VCaP (cell line): ENCODE measurements at regions not wholly inside any gene's neighbourhood (a gene's known extent, or its start where the extent isn't known, plus 50 kb on each side); places are given as distances from the start of the nearest gene placed in this dataset.
"Not testable (repeated sequence)": the region's sequence is repeated elsewhere in the genome, so short reads cannot be mapped to it uniquely, and the experiment has no call there.

Experiments
- H3K27ac ChIP-seq: fragments of 450-650 bp; 2 replicates; pipeline ENCODE4 v1.5.1; 2017
- TF ChIP-seq, protein P1 (sequence below): fragments of 450-650 bp; conservative IDR thresholded peaks from 2 replicates; pipeline ENCODE4 v1.5.1; 2017; ENCODE audit warnings: mild to moderate bottlenecking, moderate library complexity

DNA sequence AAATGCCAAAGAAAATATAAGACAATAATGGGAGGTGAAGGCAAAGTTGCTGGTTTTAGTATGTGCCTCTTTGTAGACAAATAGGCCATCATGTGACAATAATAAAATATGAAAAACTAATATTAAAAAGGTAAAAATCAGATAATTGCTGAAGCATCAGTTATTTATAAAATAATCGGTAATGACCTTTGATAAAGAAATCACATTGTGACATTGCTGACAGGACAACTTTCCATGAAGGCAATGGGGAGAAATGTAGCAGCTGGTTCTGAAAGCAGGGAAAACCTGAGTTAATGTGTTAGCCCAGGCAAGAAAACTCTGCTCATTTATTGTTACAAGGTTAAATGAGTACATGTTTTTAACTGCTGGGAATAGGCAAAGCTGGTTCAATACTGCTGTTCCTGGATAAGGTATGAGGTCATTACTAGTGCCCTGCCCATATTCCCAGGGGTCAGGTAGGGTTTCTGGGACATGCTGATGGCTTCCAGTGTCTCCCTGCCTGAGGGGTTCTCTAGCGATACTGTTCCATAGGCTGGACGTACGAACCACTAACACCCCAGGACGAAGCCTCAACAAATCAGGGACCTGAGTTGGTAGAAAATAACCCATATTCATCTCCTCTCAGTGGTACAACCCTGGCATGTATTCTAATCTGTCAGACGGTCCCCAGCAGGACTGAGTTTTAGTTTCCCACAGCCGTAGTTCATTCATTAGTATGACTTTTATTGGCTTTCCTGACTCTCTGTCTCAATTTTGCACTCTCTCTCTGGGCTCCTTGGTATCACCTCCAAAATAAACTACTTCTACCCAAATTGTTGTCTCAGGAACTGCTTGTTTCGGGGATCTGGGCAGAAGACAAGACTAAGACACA, 355.9 kb downstream of the TXNL1 start:
- TF ChIP-seq, protein P1, sequence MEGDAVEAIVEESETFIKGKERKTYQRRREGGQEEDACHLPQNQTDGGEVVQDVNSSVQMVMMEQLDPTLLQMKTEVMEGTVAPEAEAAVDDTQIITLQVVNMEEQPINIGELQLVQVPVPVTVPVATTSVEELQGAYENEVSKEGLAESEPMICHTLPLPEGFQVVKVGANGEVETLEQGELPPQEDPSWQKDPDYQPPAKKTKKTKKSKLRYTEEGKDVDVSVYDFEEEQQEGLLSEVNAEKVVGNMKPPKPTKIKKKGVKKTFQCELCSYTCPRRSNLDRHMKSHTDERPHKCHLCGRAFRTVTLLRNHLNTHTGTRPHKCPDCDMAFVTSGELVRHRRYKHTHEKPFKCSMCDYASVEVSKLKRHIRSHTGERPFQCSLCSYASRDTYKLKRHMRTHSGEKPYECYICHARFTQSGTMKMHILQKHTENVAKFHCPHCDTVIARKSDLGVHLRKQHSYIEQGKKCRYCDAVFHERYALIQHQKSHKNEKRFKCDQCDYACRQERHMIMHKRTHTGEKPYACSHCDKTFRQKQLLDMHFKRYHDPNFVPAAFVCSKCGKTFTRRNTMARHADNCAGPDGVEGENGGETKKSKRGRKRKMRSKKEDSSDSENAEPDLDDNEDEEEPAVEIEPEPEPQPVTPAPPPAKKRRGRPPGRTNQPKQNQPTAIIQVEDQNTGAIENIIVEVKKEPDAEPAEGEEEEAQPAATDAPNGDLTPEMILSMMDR: no peak
- H3K27ac ChIP-seq: no peak overlapping the region

DNA sequence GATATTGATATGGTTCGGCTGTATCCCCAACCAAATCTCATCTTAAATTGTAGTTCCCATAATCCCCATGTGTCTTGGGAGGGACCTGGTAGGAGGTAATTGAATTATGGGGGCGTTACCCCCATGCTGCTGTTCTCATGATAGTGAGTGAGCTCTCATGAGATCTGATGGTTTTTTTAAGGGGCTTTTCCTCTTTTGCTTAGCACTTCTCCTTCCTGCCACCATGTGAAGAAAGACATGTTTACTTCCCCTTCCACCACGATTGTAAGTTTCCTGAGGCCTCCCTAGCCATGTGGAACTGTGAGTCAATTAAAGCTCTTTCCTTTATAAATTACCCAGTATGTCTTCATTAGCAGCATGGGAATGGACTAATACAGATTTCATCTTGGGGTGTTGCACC, 358.6 kb downstream of the TXNL1 start:
- H3K27ac ChIP-seq: not testable (repeated sequence)

DNA sequence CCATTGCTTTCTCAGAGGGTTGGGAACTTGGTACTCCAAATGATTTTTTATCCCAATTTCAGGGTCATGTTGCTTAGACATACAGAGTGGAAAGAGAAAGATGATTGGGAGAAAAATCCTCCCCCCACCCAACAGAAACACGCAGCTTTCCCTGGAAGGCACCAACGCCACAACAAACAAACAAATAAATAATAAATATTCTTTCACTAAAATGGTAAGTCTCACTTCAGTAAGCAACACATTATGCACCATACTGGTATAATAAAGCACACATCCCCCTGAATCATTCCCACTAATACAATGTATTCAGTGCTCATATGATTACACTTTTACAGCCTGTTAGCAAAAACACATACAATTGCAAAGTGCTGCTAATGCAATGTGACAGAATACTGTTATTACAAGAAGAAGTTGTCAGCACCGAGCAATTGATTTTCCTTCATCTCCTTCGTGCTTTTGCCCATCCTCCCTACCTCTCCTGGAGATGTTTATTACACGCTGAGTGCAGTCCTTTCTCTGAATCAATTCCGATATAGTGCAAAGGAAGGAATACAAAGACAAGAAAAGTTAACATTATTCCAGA, 359.9 kb downstream of the TXNL1 start:
- no peak overlapping the region for H3K27ac ChIP-seq
- TF ChIP-seq, protein P1: no peak

DNA sequence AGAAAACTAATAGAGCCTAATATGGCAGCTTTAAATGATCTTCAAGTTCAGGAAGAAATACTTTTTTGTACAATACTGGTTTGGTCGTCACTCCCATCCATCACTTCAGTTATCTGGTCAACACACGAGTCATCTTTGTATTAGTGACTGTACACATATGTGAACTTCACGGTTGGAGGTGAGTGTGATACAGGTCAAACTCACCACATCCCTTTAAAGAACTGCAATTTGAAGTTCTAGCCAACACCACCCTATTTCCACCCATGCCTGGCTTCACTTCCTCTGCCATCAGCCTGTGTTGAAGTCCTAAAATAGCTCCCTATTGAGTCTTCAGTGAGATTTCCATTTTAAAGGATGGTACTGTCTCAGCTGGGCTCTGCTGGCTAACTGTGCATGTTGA, 361.9 kb downstream of the TXNL1 start:
- TF ChIP-seq, protein P1: no peak
- H3K27ac ChIP-seq: no peak overlapping the region

DNA sequence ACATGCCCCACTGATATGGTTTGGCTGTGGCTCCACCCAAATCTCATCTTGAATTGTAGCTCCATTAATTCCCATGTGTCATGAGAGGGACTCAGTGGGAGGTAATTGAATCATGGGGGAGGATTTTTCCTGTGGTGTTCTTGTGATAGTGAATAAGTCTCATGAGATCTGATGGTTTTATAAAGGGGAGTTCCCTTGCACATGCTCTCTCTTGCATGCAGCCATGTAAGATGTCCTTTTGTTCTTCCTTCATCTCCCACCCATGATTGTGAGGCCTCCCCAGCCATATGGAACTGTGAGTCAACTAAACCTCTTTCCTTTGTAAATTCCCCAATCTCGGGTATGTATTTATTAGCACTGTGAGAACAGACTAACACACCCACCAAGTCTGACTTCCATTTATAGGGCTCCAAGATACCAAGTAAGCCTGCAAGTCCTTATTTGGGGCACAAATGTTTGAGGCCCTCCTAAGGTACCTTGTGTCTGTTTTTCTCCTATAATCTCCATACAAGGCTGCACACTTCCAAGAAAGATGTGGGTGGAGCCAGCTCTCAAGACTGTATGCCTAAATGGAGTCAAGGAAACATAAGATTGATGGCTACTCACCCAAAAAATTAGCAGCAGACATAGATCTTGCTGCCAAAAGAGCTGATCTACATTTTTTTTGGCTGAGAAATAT, 364.7 kb downstream of the TXNL1 start:
- H3K27ac ChIP-seq: no peak overlapping the region
- TF ChIP-seq, protein P1: no peak

DNA sequence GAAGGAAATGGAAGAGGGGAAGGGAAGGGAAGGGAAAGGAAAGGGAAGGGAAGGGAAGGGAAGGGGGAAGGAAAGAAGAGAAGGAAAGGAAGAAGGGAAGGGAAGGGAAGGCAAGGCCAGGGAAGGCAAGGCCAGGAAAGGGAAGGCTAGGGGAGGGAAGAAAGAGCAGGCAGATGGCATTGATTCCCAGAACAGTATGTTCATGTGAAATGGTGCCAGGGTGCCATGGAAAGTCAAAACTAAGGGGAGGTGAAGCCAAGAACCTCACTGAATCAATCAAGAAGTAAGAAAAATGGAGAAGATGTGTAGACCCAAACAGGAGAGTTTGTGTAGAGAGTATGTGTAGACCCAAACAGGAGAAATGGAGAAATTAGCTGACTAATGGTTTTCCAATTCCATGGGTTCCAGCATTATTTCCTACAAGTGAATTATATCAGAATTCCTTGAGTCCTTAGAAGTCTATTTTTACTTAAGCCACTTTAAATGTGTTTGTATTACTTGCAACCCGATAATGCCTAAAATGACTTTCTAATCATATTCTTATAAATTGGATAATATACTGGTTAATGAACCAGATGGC, 367.6 kb downstream of the TXNL1 start:
- TF ChIP-seq, protein P1: no peak
- H3K27ac ChIP-seq: no peak overlapping the region

DNA sequence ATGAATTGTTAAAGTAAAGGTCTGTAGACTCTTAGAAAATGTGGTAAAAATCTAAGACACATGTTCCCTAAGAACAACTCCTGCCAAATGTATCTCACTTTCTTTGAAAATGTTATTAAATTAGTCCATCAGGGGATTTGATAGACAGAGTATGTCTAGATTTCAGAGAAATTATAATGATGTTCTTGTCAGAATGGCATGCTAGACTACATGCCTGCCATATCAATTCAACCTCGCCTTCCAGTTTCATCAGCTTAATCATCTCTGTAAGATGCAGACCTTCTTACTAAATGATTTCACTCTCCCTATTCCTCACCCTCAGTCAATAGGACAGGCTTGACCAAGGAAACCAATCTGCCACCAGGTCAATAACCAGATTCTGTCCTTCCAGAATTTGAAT, 368.4 kb downstream of the TXNL1 start:
- TF ChIP-seq, protein P1: no peak
- no peak overlapping the region for H3K27ac ChIP-seq
